Spinal cord (tissue), 10 donors: ENCODE measurements at regions not wholly inside any gene's neighbourhood (a gene's known extent, or its start where the extent isn't known, plus 50 kb on each side); places are given as distances from the start of the nearest gene placed in this dataset. TPM values are rescaled to one million over a fixed set of nuclear protein-coding genes. Genes with fewer than 3 reads are reported as not detected.
"Not testable (repeated sequence)": the region's sequence is repeated elsewhere in the genome, so short reads cannot be mapped to it uniquely, and the experiment has no call there.

Experiments
- DNase-seq, 6 donors: peaks; one replicate each; pipeline versions ENCODE4 v3.0.0 to v3.0.0-alpha.2; 2013 to 2015; ENCODE audit warnings: low spot score in 6 of 6, low read depth in 4 of 6
- H3K27ac ChIP-seq: one replicate; pipeline ENCODE4 v1.5.1; 2013; ENCODE audit warnings: low read depth, low read length, control low read depth
- H3K27me3 ChIP-seq: one replicate; pipeline ENCODE4 v1.6.1; 2013; ENCODE audit warnings: low read length; ENCODE audit not compliant: control insufficient read depth, insufficient read depth
- H3K36me3 ChIP-seq: one replicate; pipeline ENCODE4 v1.6.1; 2013; ENCODE audit warnings: low read length; ENCODE audit not compliant: control insufficient read depth, insufficient read depth
- H3K4me1 ChIP-seq: one replicate; pipeline ENCODE4 v1.6.1; 2013; ENCODE audit warnings: low read length; ENCODE audit not compliant: control insufficient read depth, insufficient read depth
- H3K4me3 ChIP-seq: one replicate; pipeline ENCODE4 v1.5.1; 2013; ENCODE audit warnings: low read depth, low read length, control low read depth
- H3K9me3 ChIP-seq: one replicate; pipeline ENCODE4 v1.6.1; 2013; ENCODE audit warnings: low read length; ENCODE audit not compliant: control insufficient read depth, insufficient read depth
- WGBS: methylation state at CpG from one replicate; pipeline ENCODE4 v1.1.5; 2013; ENCODE audit warnings: missing lambda C conversion rate; ENCODE audit not compliant: insufficient coverage; 5-methylcytosine and 5-hydroxymethylcytosine counted together
- small RNA-seq: library from RNA; depleted of rRNA; stranded (forward); fragments of <200 nt; gene quantifications from one replicate; pipeline ENCODE3, GENCODE V24; 2014; ENCODE audit warnings: low replicate concordance
- donor health status: healthy.

DNA sequence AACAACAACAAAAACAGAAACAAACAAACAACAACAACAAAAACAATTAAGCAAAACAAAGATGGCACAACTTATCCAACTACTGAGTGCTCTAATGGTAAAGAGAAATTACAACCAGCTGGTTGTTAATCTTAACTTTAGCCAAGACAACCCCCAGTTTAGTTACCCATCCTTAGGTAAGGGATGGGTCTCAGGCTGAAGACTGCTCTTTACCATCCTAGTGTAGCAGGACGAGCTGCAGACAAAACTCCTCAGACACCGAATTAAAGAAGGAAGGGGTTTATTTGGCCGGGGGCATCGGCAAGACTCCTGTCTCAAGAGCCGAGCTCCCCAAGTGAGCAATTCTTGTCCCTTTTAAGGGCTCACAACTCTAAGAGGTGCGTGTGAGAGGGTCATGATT, 65.6 kb upstream of the PTPN20 start:
- not testable (repeated sequence) for H3K9me3 ChIP-seq, H3K36me3 ChIP-seq, DNase-seq, H3K4me3 ChIP-seq, H3K4me1 ChIP-seq, H3K27ac ChIP-seq, H3K27me3 ChIP-seq
- no CpG with 5 or more reads among the region's 6 CpGs for WGBS

DNA sequence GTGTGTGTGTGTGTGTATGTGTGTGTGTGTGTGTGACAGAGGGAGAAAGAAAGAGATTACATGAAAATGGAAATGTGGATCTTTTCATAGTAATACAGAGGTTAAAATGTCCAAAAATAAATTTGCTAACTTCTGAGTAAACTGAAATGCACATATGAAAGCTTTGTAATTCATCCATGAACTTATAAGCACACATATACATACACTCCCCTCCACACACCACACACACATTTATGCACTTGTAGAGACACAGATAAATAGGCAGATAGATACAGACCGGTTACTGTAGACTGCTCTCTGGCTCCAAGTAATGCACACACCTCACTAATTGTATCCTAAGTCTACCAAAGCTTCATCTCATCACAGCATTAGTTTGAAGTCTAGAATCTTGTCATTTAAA, 50.5 kb upstream of the PTPN20 start:
- not testable (repeated sequence) for H3K4me1 ChIP-seq, H3K27ac ChIP-seq, H3K4me3 ChIP-seq, H3K36me3 ChIP-seq, H3K27me3 ChIP-seq, H3K9me3 ChIP-seq, DNase-seq
- no CpG with 5 or more reads among the region's 1 CpG for WGBS

Small RNA genes lying in the stretch of these regions (small RNA-seq; reads per million reads assigned to genes)
- gene RNA5SP311, result not detected
